ENCODE measurements at regions not wholly inside any gene's neighbourhood (a gene's known extent, or its start where the extent isn't known, plus 50 kb on each side); places are given as distances from the start of the nearest gene placed in this dataset.

GRCh38 chr3:101172516-101172915, 147.9 kb downstream of the IMPG2 start:
- DNase-seq, result no peak

GRCh38 chr3:101171681-101172191, 148.6 kb downstream of the IMPG2 start:
- no peak for DNase-seq

- no peak for DNase-seq
Measured at GRCh38 chr3:101170806-101171558, 149.4 kb downstream of the IMPG2 start.

GRCh38 chr3:101170062-101170771, 150.2 kb downstream of the IMPG2 start:
- DNase-seq, result no peak

- DNase-seq, result no peak
Measured at GRCh38 chr3:101169516-101169915, 150.9 kb downstream of the IMPG2 start.

- DNase-seq, result no peak
Measured at GRCh38 chr3:101167376-101167775, 153.0 kb downstream of the IMPG2 start.

- DNase-seq, result no peak
Measured at GRCh38 chr3:101166150-101166549, 154.2 kb downstream of the IMPG2 start.

GRCh38 chr3:101163554-101163953, 156.8 kb downstream of the IMPG2 start:
- no peak for DNase-seq

GRCh38 chr3:101159478-101159877, 160.9 kb downstream of the IMPG2 start:
- no peak for DNase-seq

GRCh38 chr3:101158374-101158773, 162.0 kb downstream of the IMPG2 start:
- DNase-seq, result no peak

GRCh38 chr3:101156787-101157345, 163.5 kb downstream of the IMPG2 start:
- DNase-seq, result no peak

GRCh38 chr3:101155825-101156224, 162.6 kb upstream of the ABI3BP start:
- no peak for DNase-seq

- DNase-seq, result no peak
Measured at GRCh38 chr3:101154401-101154800, 161.2 kb upstream of the ABI3BP start.

GRCh38 chr3:101151286-101151913, 158.2 kb upstream of the ABI3BP start:
- no peak for DNase-seq

GRCh38 chr3:101150504-101150903, 157.3 kb upstream of the ABI3BP start:
- no peak for DNase-seq

GRCh38 chr3:101149707-101150106, 156.5 kb upstream of the ABI3BP start:
- DNase-seq, result no peak

GRCh38 chr3:101149251-101149650, 156.0 kb upstream of the ABI3BP start:
- no peak for DNase-seq

GRCh38 chr3:101148001-101148400, 154.8 kb upstream of the ABI3BP start:
- no peak for DNase-seq

- DNase-seq, result no peak
Measured at GRCh38 chr3:101146946-101147345, 153.7 kb upstream of the ABI3BP start.

GRCh38 chr3:101144105-101144504, 150.9 kb upstream of the ABI3BP start:
- DNase-seq, result no peak

GRCh38 chr3:101143012-101143411, 149.8 kb upstream of the ABI3BP start:
- no peak for DNase-seq

- DNase-seq, result no peak
Measured at GRCh38 chr3:101142160-101142559, 148.9 kb upstream of the ABI3BP start.

- DNase-seq, result no peak
Measured at GRCh38 chr3:101141135-101141534, 147.9 kb upstream of the ABI3BP start.

- no peak for DNase-seq
Measured at GRCh38 chr3:101138817-101139216, 145.6 kb upstream of the ABI3BP start.

All from NCI-H774 (cell line).